Ishikawa (cell line): ENCODE measurements at regions not wholly inside any gene's neighbourhood (a gene's known extent, or its start where the extent isn't known, plus 50 kb on each side); places are given as distances from the start of the nearest gene placed in this dataset.

ENCODE experiments used
- CEBPB ChIP-seq: IDR thresholded peaks from 2 replicates; pipeline ENCODE4 v1.6.1; 2012
- CREB1 ChIP-seq: IDR thresholded peaks from 2 replicates; pipeline ENCODE4 v1.6.1; 2012; ENCODE audit warnings: low read depth
- EGR1 ChIP-seq: IDR thresholded peaks from 2 replicates; pipeline ENCODE4 v1.6.1; 2012
- EP300 ChIP-seq: IDR thresholded peaks from 2 replicates; pipeline ENCODE4 v1.6.1; 2012; ENCODE audit warnings: borderline replicate concordance
- FOXM1 ChIP-seq: IDR thresholded peaks from 2 replicates; pipeline ENCODE4 v1.6.1; 2012; ENCODE audit warnings: low read depth, borderline replicate concordance
- MAX ChIP-seq: IDR thresholded peaks from 2 replicates; pipeline ENCODE4 v1.6.1; 2012
- NFIC ChIP-seq: IDR thresholded peaks from 2 replicates; pipeline ENCODE4 v1.6.1; 2012
- RAD21 ChIP-seq: IDR thresholded peaks from 2 replicates; pipeline ENCODE4 v1.6.1; 2012; ENCODE audit warnings: low read depth
- REST ChIP-seq: IDR thresholded peaks from 2 replicates; pipeline ENCODE4 v1.6.1; 2012; ENCODE audit warnings: low read depth, mild to moderate bottlenecking
- TAF1 ChIP-seq: IDR thresholded peaks from 2 replicates; pipeline ENCODE4 v1.6.1; 2012; ENCODE audit warnings: low read depth, mild to moderate bottlenecking
- TCF12 ChIP-seq: IDR thresholded peaks from 2 replicates; pipeline ENCODE4 v1.6.1; 2012; ENCODE audit warnings: low read depth
- TEAD4 ChIP-seq: IDR thresholded peaks from 2 replicates; pipeline ENCODE4 v1.6.1; 2012
- USF1 ChIP-seq: IDR thresholded peaks from 2 replicates; pipeline ENCODE4 v1.6.1; 2012
- YY1 ChIP-seq: IDR thresholded peaks from 2 replicates; pipeline ENCODE4 v1.6.1; 2012; ENCODE audit warnings: low read depth
- ZBTB7A ChIP-seq: IDR thresholded peaks from 2 replicates; pipeline ENCODE4 v1.6.1; 2012; ENCODE audit warnings: low read depth

GRCh38 chr3:59605318-59605717 lies 555.5 kb upstream of the CFAP20DC start:
- TF ChIP-seq EGR1, result no peak
- TF ChIP-seq MAX, result no peak
- no peak for TF ChIP-seq CREB1
- no peak for TF ChIP-seq NFIC
- TF ChIP-seq YY1, result no peak
- TF ChIP-seq ZBTB7A, result no peak
- no peak for TF ChIP-seq TEAD4
- no peak for TF ChIP-seq CEBPB
- no peak for TF ChIP-seq FOXM1
- TF ChIP-seq REST, result no peak
- no peak for TF ChIP-seq RAD21
- no peak for TF ChIP-seq TCF12

- TF ChIP-seq USF1 (no peak), CREB1 (no peak), TCF12 (no peak), EP300 (no peak), MAX (no peak), RAD21 (no peak), NFIC (no peak), TEAD4 (no peak), FOXM1 (no peak), YY1 (no peak)
These were observed 551.7 kb upstream of the CFAP20DC start for GRCh38 chr3:59601486-59601885.

GRCh38 chr3:59600631-59601030 lies 550.8 kb upstream of the CFAP20DC start:
- TF ChIP-seq USF1 (no peak), RAD21 (no peak), TAF1 (no peak), REST (no peak), EGR1 (no peak), MAX (no peak), CEBPB (no peak), TEAD4 (no peak), CREB1 (no peak), FOXM1 (no peak), EP300 (no peak), TCF12 (no peak)

GRCh38 chr3:59596741-59597140 lies 546.9 kb upstream of the CFAP20DC start:
- no peak for TF ChIP-seq EGR1
- TF ChIP-seq NFIC, result no peak
- no peak for TF ChIP-seq REST
- TF ChIP-seq RAD21, result no peak
- TF ChIP-seq TAF1, result no peak
- TF ChIP-seq YY1, result no peak
- TF ChIP-seq ZBTB7A, result no peak
- TF ChIP-seq MAX, result no peak
- TF ChIP-seq TCF12, result no peak
- TF ChIP-seq FOXM1, result no peak
- TF ChIP-seq CREB1, result no peak
- no peak for TF ChIP-seq CEBPB
- no peak for TF ChIP-seq USF1
- no peak for TF ChIP-seq TEAD4
- TF ChIP-seq EP300, result no peak
